ENCODE measurements at regions not wholly inside any gene's neighbourhood (a gene's known extent, or its start where the extent isn't known, plus 50 kb on each side); places are given as distances from the start of the nearest gene placed in this dataset.

- TF ChIP-seq CTCF (IDR thresholded peaks at IDR 0.05; ENCODE audit: unreplicated experiment): no peak
- intact Hi-C loops (cut with micrococcal nuclease): no loop called here
- no peak for DNase-seq (ENCODE audit: unreplicated experiment)
- POLR2A ChIA-PET: no interaction called here
- Mint-ChIP-seq H3K4me3 (ENCODE audit: unreplicated experiment) (no peak overlapping the region), H3K27me3 (ENCODE audit: insufficient read depth, unreplicated experiment) (peaks cover 22% of the 10 kb centered on the region), H3K27ac (ENCODE audit: low read depth, unreplicated experiment) (no peak overlapping the region), H3K9me3 (ENCODE audit: unreplicated experiment) (no peaks in the 10 kb centered on the region), H3K4me1 (ENCODE audit: insufficient read depth, unreplicated experiment) (no peaks in the 10 kb centered on the region), H3K36me3 (ENCODE audit: insufficient read depth, unreplicated experiment) (no peaks in the 10 kb centered on the region)
- no TSS peak for BruUV-seq (replicated peaks)
- CTCF ChIA-PET: no interaction called here
Measured at GRCh38 chr4:171464499-171464898, 348.7 kb upstream of the GALNTL6 start.

- BruUV-seq (replicated peaks): no TSS peak
- H3K4me1 Mint-ChIP-seq (ENCODE audit: insufficient read depth, unreplicated experiment): no peaks in the 10 kb centered on the region
- CTCF ChIA-PET: no interaction called here
- DNase-seq (ENCODE audit: unreplicated experiment): no peak
- H3K27ac Mint-ChIP-seq (ENCODE audit: low read depth, unreplicated experiment): no peak overlapping the region
- H3K9me3 Mint-ChIP-seq (ENCODE audit: unreplicated experiment): no peaks in the 10 kb centered on the region
- H3K27me3 Mint-ChIP-seq (ENCODE audit: insufficient read depth, unreplicated experiment): peaks cover 15% of the 10 kb centered on the region
- intact Hi-C loops (cut with micrococcal nuclease): no loop called here
- no peak overlapping the region for H3K4me3 Mint-ChIP-seq (ENCODE audit: unreplicated experiment)
- no peaks in the 10 kb centered on the region for H3K36me3 Mint-ChIP-seq (ENCODE audit: insufficient read depth, unreplicated experiment)
- TF ChIP-seq CTCF (IDR thresholded peaks at IDR 0.05; ENCODE audit: unreplicated experiment): no peak
- POLR2A ChIA-PET: interaction anchor here (0.7 kb wide), 1 partner anchor 1704 kb away, joined by 3 read pairs; no protein-coding TSS in a partner anchor
Measured at GRCh38 chr4:171461191-171461590, 352.0 kb upstream of the GALNTL6 start.

- DNase-seq (ENCODE audit: unreplicated experiment): no peak
- TF ChIP-seq CTCF (IDR thresholded peaks at IDR 0.05; ENCODE audit: unreplicated experiment): no peak
- H3K27ac Mint-ChIP-seq (ENCODE audit: low read depth, unreplicated experiment): no peak overlapping the region
- ChIA-PET CTCF (interaction anchor here (0.6 to 0.7 kb wide), 2 partner anchors 130 to 416 kb away, joined by 3 read pairs; no protein-coding TSS in a partner anchor), POLR2A (interaction anchor here (0.5 kb wide), 1 partner anchor 407 kb away, joined by 3 read pairs; no protein-coding TSS in a partner anchor)
- no peak overlapping the region for H3K4me3 Mint-ChIP-seq (ENCODE audit: unreplicated experiment)
- H3K36me3 Mint-ChIP-seq (ENCODE audit: insufficient read depth, unreplicated experiment): no peaks in the 10 kb centered on the region
- H3K27me3 Mint-ChIP-seq (ENCODE audit: insufficient read depth, unreplicated experiment): peaks cover 42% of the 10 kb centered on the region
- intact Hi-C loops (cut with micrococcal nuclease): no loop called here
- BruUV-seq (replicated peaks): no TSS peak
- no peaks in the 10 kb centered on the region for H3K9me3 Mint-ChIP-seq (ENCODE audit: unreplicated experiment)
- no peaks in the 10 kb centered on the region for H3K4me1 Mint-ChIP-seq (ENCODE audit: insufficient read depth, unreplicated experiment)
Measured at GRCh38 chr4:171448919-171449481, 364.2 kb upstream of the GALNTL6 start.

GRCh38 chr4:171448358-171448757 is 364.8 kb upstream of the GALNTL6 start:
- Mint-ChIP-seq H3K4me3 (ENCODE audit: unreplicated experiment) (no peak overlapping the region), H3K27me3 (ENCODE audit: insufficient read depth, unreplicated experiment) (peaks cover 48% of the 10 kb centered on the region), H3K27ac (ENCODE audit: low read depth, unreplicated experiment) (no peak overlapping the region), H3K4me1 (ENCODE audit: insufficient read depth, unreplicated experiment) (no peaks in the 10 kb centered on the region), H3K36me3 (ENCODE audit: insufficient read depth, unreplicated experiment) (no peaks in the 10 kb centered on the region), H3K9me3 (ENCODE audit: unreplicated experiment) (no peaks in the 10 kb centered on the region)
- BruUV-seq (replicated peaks): no TSS peak
- POLR2A ChIA-PET: interaction anchor here (0.5 to 0.6 kb wide), 2 partner anchors 407 to 1345 kb away, joined by 3 to 5 read pairs; no protein-coding TSS in a partner anchor
- intact Hi-C loops (cut with micrococcal nuclease): no loop called here
- no peak for DNase-seq (ENCODE audit: unreplicated experiment)
- TF ChIP-seq CTCF (IDR thresholded peaks at IDR 0.05; ENCODE audit: unreplicated experiment): no peak
- CTCF ChIA-PET: interaction anchor here (0.6 kb wide), 1 partner anchor 131 kb away, joined by 3 read pairs; no protein-coding TSS in a partner anchor
